GM12891 (cell line): ENCODE measurements at regions not wholly inside any gene's neighbourhood (a gene's known extent, or its start where the extent isn't known, plus 50 kb on each side); places are given as distances from the start of the nearest gene placed in this dataset.
A peak's percentile ranks its signal among the peaks of the same experiment; 100 is the strongest.

Source experiments
- DNase-seq: peaks from one replicate; pipeline ENCODE4 v3.0.0; 2011; ENCODE audit warnings: low spot score; ENCODE audit not compliant: insufficient read length
- FAIRE-seq: peaks from 2 replicates; lab custom pipeline; 2011; peaks lifted over from hg19 to GRCh38; lab: Jason Lieb, UNC
- PAX5 ChIP-seq: IDR thresholded peaks from 2 replicates; pipeline ENCODE4 v1.6.1; 2011; ENCODE audit warnings: low read length, moderate library complexity, mild to moderate bottlenecking; ENCODE audit not compliant: insufficient read depth, severe bottlenecking
- POLR2A ChIP-seq: IDR thresholded peaks from 2 replicates; pipeline ENCODE4 v1.6.1; 2011; ENCODE audit warnings: low read depth, low read length, control low read depth
- POLR2AphosphoS5 ChIP-seq: IDR thresholded peaks from 2 replicates; pipeline ENCODE4 v1.6.1; 2011; ENCODE audit warnings: low read depth, low read length, control low read depth
- POU2F2 ChIP-seq: IDR thresholded peaks from 2 replicates; pipeline ENCODE4 v1.6.1; 2011; ENCODE audit warnings: low read depth, mild to moderate bottlenecking, control low read depth, low read length, moderate library complexity
- SPI1 ChIP-seq: IDR thresholded peaks from 2 replicates; pipeline ENCODE4 v1.6.1; 2011; ENCODE audit warnings: low read depth, low read length, control low read depth
- TAF1 ChIP-seq: IDR thresholded peaks from 2 replicates; pipeline ENCODE4 v1.6.1; 2011; ENCODE audit warnings: low read depth, low read length, control low read depth

DNA sequence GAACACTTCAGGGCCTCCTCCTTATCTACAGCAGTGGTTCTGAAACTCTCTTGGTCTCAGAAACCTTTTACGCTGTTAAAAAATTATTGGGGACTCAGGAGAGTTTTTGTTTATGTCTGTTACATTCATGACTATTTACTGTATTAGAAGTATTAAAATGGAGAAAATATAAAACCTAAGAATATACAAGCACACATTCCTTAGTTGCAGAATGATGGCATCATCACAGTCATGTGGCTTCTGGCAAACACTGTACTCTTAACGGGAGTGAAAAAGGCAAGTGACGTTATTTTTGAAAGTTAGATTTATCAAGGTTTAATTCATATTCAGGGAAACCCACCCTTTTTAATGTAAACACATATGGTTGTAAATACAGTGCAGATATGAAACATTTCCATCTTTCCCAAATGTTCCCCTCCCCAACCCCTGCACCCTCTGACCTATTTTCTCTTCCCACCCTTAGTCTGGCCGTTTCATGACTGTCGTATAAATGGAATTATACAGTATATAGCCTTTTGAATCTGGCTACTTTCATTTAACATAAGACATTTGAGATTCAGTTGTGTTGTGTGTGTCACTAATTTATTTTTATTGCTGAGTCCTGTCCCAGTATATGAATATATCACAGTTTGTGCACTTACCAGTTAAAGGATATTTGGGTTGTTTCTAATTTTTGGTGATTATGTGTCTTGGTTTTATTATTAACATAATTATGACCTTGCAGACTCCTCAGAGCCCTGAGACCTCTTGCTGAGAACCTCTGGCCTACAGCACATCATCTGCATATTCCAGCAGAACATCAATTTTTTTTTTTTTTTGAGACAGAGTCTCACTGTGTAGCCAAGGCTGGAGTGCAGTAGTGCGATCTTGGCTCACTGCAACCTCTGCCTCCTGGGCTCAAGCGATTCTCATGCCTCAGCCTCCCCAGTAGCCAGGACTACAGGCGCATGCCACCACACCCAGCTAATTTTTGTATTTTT lies 457.0 kb downstream of the PCNX1 start:
- FAIRE-seq, result no peak
- DNase-seq, result no peak
- no peak for TF ChIP-seq TAF1
- TF ChIP-seq POU2F2, result no peak
- no peak for TF ChIP-seq POLR2AphosphoS5
- no peak for TF ChIP-seq PAX5
- no peak for TF ChIP-seq POLR2A
- TF ChIP-seq SPI1, result no peak

DNA sequence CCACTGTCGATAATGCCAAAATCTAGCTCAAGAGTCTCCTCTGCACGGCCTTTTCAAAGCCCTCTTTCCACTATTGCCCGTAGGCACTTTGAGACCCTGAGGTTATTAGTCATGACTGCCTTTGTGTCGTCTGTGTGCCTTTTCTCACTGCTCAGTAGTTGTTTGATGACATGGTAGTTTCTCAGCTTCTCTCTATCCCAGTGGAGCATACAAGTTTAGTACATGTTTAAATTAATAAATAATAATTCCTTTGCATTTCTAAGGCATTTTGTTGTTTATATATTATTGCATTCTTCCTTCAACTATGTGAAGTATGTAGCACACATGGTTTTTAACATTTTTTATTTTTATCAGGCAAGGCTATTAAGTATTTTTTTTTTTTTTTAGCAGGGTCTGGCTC lies 458.1 kb downstream of the PCNX1 start:
- no peak for TF ChIP-seq POU2F2
- no peak for TF ChIP-seq POLR2A
- DNase-seq (no peak), FAIRE-seq (no peak)

GRCh38 chr14:71366861-71367260 lies 459.6 kb downstream of the PCNX1 start:
- TF ChIP-seq POLR2A, result no peak
- TF ChIP-seq PAX5, result no peak
- TF ChIP-seq SPI1, result no peak
- TF ChIP-seq POU2F2, result no peak
- no peak for TF ChIP-seq POLR2AphosphoS5
- TF ChIP-seq TAF1, result no peak
- no peak for DNase-seq
- no peak for FAIRE-seq

DNA sequence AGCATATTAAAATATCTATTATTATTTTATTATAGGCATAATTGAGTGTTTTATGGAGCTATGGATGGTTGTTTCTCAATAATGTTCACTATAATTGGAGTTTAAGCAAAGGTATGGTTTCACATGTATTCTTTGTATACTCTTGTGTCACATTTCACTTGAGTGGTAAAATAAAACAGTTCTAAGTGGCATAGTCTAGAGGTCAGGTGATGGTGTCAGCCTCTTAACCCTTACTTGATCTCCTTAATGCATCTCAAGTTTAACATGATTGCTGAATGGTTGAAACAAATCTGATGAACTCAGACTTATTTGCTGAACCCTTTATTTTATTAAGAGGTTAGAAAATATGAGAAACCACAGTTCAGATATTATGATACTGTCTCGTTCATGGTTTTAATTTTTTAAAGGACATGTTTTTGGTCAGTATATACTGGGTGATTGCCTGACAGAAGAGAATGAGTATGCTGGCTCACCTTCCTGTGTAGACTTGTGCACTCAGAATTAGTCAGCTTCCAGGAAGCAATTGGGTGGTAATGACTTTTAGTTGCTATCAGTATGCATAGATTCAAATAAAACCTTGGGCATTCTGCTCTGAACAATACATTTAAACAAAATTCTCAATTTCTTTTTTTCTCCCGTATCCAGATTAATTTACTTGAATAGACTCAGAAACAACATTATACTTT lies 464.6 kb downstream of the PCNX1 start:
- FAIRE-seq (peak; percentile 35), DNase-seq (no peak)
- no peak for TF ChIP-seq TAF1
- no peak for TF ChIP-seq PAX5
- TF ChIP-seq POLR2A, result no peak
- TF ChIP-seq SPI1, result no peak
- no peak for TF ChIP-seq POU2F2
- no peak for TF ChIP-seq POLR2AphosphoS5

- FAIRE-seq (peak; percentile 50), DNase-seq (no peak)
- TF ChIP-seq POLR2AphosphoS5, result no peak
- no peak for TF ChIP-seq SPI1
- no peak for TF ChIP-seq TAF1
- no peak for TF ChIP-seq POU2F2
- TF ChIP-seq PAX5, result no peak
- TF ChIP-seq POLR2A, result no peak
Measured at GRCh38 chr14:71372411-71372838, 465.2 kb downstream of the PCNX1 start.

DNA sequence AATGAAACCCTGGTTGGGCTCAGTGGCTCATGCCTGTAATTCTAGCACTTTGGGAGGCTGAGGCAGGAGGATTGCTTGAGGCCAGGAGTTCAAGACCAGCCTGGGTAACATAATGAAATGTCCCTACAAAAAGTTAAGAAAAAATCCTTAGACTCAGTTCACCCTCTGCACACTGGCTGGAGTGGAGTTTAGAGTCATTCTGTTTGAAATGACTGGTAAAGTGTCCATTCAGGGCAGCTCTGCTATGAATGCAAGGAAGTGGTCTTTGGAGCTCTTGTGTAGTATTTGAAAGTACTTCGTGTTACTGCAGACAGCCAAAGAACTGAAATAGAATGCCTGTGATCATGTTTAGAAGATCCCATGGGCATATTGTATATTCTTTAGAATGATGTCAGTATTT lies 466.5 kb downstream of the PCNX1 start:
- no peak for DNase-seq
- TF ChIP-seq SPI1, result no peak
- TF ChIP-seq POLR2A, result no peak
- no peak for TF ChIP-seq POU2F2
- TF ChIP-seq POLR2AphosphoS5, result no peak
- no peak for TF ChIP-seq PAX5
- no peak for TF ChIP-seq TAF1
- FAIRE-seq, result no peak

- no peak for FAIRE-seq
- DNase-seq, result no peak
- TF ChIP-seq TAF1 (no peak), PAX5 (no peak), POLR2A (no peak), SPI1 (no peak)
Measured at GRCh38 chr14:71374989-71375388, 467.7 kb downstream of the PCNX1 start.

- DNase-seq (no peak), FAIRE-seq (no peak)
Measured at GRCh38 chr14:71377099-71377498, 469.8 kb downstream of the PCNX1 start.

GRCh38 chr14:71380271-71380670 lies 473.0 kb downstream of the PCNX1 start:
- DNase-seq, result no peak
- no peak for FAIRE-seq
- no peak for TF ChIP-seq POLR2A
- TF ChIP-seq POLR2AphosphoS5, result no peak
- TF ChIP-seq PAX5, result no peak
- TF ChIP-seq SPI1, result no peak

More at GRCh38 chr14:71377099-71377498, 469.8 kb downstream of the PCNX1 start:
- TF ChIP-seq SPI1, result no peak
- TF ChIP-seq PAX5, result no peak
- TF ChIP-seq POLR2AphosphoS5, result no peak
- TF ChIP-seq POLR2A, result no peak
- no peak for TF ChIP-seq POU2F2
- TF ChIP-seq TAF1, result no peak
